Jurkat, Clone E6-1 (cell line): ENCODE measurements at regions not wholly inside any gene's neighbourhood (a gene's known extent, or its start where the extent isn't known, plus 50 kb on each side); places are given as distances from the start of the nearest gene placed in this dataset.
"Not testable (repeated sequence)": the region's sequence is repeated elsewhere in the genome, so short reads cannot be mapped to it uniquely, and the experiment has no call there.

Experiments
- DNase-seq: peaks from one replicate; pipeline ENCODE4 v3.0.0-alpha.2; 2011; ENCODE audit warnings: low read depth, low spot score
- H3K4me3 ChIP-seq: 2 replicates; pipeline ENCODE4 v1.5.1; 2011; ENCODE audit warnings: mild to moderate bottlenecking, low read length, control low read depth, moderate library complexity

- no peak for DNase-seq
- H3K4me3 ChIP-seq, result no peak overlapping the region
These were observed 281.9 kb upstream of the HS3ST1 start for GRCh38 chr4:11710453-11711093.

DNA sequence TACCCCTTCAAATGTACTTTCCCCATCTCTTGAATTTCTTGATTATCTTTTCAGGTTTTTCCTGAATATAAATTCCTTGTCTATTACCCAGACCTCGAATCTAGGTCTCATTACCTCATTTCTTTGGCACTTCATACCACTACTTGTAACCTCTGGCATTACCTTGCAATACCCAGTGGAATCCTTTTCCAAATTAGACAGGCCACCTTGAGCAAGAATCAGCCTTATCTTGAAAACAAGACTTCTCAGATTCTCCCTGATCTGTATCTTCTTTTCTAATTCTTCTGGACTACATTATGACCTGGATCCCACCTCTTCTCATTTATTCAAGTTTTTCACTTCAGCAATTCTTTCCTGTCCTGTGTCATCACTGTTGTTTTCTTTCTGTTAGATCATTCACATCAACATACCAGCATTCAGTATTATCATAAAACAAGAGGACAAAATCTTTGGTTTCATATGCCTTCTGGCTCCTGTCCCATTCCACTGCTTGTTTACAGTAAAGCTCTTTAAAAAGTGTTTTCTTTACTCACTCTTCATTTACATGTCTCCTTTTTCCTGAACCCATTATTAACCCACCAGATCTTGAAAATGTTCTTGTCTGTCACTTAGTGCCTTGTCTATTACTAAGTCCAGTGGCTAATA lies 275.6 kb upstream of the HS3ST1 start:
- no peak overlapping the region for H3K4me3 ChIP-seq
- no peak for DNase-seq

- DNase-seq, result no peak
- no peak overlapping the region for H3K4me3 ChIP-seq
These were observed 274.3 kb upstream of the HS3ST1 start for GRCh38 chr4:11702886-11703557.

- no peak for DNase-seq
- no peak overlapping the region for H3K4me3 ChIP-seq
These were observed 273.5 kb upstream of the HS3ST1 start for GRCh38 chr4:11701966-11702725.

DNA sequence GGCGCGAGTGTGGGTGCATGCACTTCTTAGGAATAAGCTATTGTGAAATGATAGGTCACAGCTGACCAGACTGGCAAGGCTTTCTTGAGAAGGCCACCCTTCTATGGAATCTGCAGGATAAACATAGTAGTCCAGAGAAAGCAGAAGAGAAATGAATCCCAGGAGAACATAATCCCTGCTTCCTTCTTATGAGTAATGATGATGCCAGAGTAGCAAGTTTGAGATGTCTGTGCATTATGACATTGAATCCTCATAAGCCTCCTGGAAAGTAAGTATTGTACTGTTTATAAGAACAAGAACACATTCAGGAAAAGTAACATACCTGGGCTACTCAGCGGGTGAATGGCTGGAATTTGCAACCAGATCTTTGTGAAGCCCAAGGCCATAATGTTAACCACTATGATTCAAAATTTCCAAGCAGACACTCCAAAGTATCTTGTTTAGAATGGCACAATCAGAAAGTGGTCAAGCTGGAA lies 272.1 kb upstream of the HS3ST1 start:
- DNase-seq, result no peak
- H3K4me3 ChIP-seq, result no peak overlapping the region

GRCh38 chr4:11698846-11699590 lies 270.3 kb upstream of the HS3ST1 start:
- no peak for DNase-seq
- no peak overlapping the region for H3K4me3 ChIP-seq

GRCh38 chr4:11698033-11698432 lies 269.3 kb upstream of the HS3ST1 start:
- no peak for DNase-seq
- no peak overlapping the region for H3K4me3 ChIP-seq

DNA sequence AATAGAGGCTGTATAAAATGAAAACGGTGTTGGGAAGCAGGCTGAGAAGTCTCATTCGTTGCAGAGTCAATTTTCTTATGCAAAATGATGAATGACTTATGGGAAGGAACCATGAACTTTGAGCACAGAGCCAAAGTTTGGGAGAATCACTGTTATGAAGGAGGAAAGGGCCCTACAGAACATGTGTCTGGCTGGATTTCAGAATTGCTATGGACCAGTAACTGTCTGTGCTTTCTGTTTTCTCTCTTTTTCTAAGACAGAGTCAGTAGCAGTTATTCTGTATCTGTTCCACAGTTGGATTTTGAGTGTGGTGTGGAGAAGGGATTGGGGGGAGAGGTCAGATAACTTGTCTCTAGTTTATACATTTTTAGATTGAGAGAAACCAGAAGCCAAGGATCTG lies 265.0 kb upstream of the HS3ST1 start:
- H3K4me3 ChIP-seq, result no peak overlapping the region
- no peak for DNase-seq

DNA sequence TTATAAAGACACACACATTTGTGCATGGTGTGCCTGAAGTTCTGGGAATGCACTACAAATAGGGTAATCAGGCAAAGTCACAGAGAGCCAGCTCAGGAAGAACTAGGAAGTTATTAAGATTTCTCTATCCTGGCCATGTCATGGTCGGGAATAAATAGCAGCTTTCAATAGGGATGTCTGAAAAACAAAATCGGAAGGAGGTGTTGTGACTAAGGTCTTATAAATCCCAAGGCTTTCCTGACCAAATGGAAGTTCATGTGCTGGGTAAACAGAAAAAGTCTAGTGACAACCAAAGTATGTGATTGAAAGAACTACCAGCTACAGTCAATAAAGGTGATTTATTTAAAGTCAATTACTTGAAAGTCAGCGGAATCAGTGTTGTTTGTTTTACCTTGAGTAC lies 262.5 kb upstream of the HS3ST1 start:
- no peak overlapping the region for H3K4me3 ChIP-seq
- DNase-seq, result no peak

GRCh38 chr4:11687727-11688126 lies 259.0 kb upstream of the HS3ST1 start:
- no peak overlapping the region for H3K4me3 ChIP-seq
- DNase-seq, result no peak

DNA sequence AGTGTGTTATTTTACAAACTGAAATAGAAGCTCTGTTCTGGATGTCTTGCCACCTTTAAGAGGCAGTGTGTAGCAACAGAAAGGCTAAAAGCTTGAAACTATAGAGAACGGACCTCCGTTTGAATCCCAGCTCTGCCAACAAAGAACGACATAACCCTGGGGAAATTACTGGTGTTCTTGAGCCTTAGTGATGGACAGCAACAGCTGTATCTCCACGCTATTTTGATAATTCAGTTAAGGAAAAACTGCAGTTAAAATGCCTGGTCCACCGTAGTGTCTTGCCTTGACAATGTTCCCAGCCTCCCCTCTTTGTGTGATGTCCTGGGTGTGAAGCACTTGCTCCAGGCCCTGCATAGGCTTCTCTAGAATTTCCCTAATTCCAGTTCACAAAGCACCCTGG lies 256.8 kb upstream of the HS3ST1 start:
- H3K4me3 ChIP-seq, result no peak overlapping the region
- no peak for DNase-seq

DNA sequence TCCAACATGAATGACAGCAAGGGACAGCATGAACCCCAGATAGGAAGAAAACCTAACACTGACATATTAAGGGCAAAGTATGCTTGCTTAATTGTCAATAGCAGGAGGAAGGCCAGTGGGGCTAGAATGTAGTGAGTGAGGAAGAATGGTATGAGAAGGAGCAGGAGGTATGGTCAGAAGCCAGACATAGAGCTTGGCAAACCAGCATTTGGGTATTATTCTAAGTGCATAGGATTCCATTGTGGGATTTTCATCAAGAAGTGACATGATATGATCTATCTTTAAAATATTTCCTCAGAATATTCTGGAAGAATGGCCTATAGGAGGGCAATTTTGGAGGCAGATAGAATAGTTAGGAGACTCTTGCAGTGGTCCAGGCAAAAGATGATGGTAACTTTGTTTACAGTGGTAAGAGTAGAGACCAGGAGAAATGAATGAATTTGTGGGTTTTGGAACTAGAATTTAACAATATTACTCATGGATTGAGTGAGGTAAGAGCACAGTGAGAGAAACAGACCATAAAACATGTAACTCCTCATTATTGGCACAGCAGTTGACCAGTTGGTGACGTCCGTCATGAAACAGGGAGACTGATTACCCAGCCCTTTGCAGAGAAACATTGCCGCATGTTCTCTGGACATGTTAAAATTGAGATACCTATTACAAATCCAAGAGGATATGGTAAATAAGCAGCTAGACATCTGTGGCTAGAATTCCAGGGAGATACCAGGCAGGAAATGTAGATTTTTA lies 246.5 kb upstream of the HS3ST1 start:
- DNase-seq, result no peak
- H3K4me3 ChIP-seq, result no peak overlapping the region

DNA sequence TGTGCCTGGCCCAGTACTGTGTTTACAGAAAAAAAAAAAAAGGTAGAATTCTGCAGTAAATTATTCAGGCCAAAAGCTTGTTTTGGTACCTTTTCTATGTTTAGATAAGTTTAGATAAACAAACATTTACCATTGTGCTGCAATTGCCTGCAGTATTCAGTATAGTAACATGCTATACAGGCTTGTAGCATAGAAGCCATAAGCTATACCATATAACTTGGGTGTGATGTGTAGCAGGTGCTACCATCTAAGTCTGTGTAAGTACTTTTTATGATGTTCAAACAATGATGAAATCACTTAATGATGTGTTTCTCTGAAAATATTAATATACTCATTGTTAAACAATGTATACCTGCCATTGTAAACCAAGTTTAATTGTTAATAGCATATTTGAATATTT lies 241.6 kb upstream of the HS3ST1 start:
- no peak for DNase-seq
- H3K4me3 ChIP-seq, result no peak overlapping the region

GRCh38 chr4:11669156-11669555 lies 240.5 kb upstream of the HS3ST1 start:
- no peak for DNase-seq
- no peak overlapping the region for H3K4me3 ChIP-seq

DNA sequence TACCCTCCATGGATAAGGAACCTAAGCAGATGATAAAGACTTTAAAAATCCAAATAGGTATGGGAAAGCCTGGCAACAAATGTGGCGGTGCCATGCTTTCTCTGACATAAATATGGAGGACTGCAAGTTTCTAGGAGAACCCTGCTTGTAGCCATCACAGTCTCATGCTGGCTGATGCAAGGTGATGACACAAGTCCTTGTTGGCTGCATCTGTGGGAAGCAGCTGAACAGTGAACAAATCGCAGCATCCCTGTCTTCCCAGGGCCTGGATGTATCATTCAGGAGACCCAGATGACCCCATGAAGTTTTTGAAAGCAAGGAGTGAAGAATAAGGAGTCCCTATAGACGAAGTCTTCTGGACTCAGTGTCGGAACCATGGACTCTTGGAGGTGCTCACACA lies 234.4 kb upstream of the HS3ST1 start:
- no peak for DNase-seq
- no peak overlapping the region for H3K4me3 ChIP-seq

GRCh38 chr4:11650801-11651596 lies 222.3 kb upstream of the HS3ST1 start:
- DNase-seq, result no peak
- no peak overlapping the region for H3K4me3 ChIP-seq

- no peak overlapping the region for H3K4me3 ChIP-seq
- no peak for DNase-seq
These were observed 218.7 kb upstream of the HS3ST1 start for GRCh38 chr4:11647433-11647832.

- DNase-seq, H3K4me3 ChIP-seq: not testable (repeated sequence)
These were observed 214.4 kb upstream of the HS3ST1 start for GRCh38 chr4:11643081-11643480.
